ENCODE measurements at regions not wholly inside any gene's neighbourhood (a gene's known extent, or its start where the extent isn't known, plus 50 kb on each side); places are given as distances from the start of the nearest gene placed in this dataset.

DNA sequence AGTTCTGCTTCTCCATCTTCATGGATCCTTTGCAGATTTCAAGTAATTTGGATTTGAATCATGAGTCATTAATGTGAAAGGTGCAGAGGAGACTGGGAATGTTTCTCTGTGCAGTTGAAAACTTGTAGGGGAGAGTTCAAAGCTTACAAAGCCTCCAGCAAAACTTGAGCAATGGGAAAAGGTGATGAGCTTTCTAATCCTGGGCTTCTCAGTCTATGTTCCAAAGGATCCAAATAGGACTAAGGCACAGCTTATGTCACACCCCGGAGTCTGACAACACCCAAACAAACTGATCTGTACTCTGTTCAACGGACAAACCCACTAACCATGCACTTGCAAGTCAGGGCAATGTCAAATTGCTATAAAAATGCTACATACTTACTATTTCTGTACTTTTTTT lies 134.8 kb downstream of the DUSP6 start:
- Histone ChIP-seq H3K36me3 (no peaks in the 10 kb centered on the region), H3K4me3 (ENCODE audit: low read depth, low read length) (no peak overlapping the region), H3K27me3 (no peaks in the 10 kb centered on the region), H3K4me1 (no peaks in the 10 kb centered on the region), H3K9me3 (no peaks in the 10 kb centered on the region)
- no peak for DNase-seq
- TF ChIP-seq CTCF (IDR thresholded peaks at IDR 0.05; ENCODE audit: low read depth, low read length), result no peak

DNA sequence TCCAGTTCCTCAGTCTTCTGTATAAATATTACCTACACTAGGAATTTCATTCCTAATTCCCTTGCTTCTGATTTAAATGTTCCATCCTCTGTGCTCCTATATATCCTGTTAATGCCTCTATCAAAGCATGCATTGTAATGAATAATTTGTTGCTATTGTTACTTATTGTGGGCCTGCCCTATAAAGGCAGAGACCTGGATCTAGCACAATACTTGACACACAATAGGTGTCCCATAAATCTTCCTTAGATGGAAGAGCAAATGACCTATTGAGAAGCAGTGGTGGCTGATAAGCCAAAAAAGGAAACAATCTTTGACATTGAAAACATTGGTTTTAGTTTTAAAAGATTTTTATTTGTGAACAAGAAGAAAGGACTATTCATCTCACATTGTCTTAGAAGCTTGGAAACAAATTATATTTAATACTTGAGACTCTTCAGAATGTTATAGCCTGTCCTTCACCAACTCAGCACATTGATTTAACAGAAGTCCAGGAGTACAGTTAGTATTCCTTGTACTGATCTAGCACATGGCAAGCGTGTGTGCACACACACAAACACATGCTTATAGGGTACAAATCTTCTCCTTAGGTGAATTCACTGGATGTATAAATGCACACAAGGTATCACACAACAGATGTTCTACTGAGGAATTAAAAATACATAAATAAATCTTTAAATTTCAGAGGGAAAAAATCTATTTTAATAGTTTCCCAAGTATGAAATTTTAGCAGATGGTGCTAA lies 135.9 kb downstream of the DUSP6 start:
- no peak overlapping the region for H3K4me3 ChIP-seq (ENCODE audit: low read depth, low read length)
- no peak for DNase-seq
- no peaks in the 10 kb centered on the region for H3K36me3 ChIP-seq
- H3K9me3 ChIP-seq, result no peaks in the 10 kb centered on the region
- no peaks in the 10 kb centered on the region for H3K4me1 ChIP-seq
- no peaks in the 10 kb centered on the region for H3K27me3 ChIP-seq
- no peak for TF ChIP-seq CTCF (IDR thresholded peaks at IDR 0.05; ENCODE audit: low read depth, low read length)

- H3K9me3 ChIP-seq, result no peaks in the 10 kb centered on the region
- H3K4me3 ChIP-seq (ENCODE audit: low read depth, low read length), result no peak overlapping the region
- no peak for DNase-seq
- H3K4me1 ChIP-seq, result no peaks in the 10 kb centered on the region
- H3K27me3 ChIP-seq, result no peaks in the 10 kb centered on the region
- no peak for TF ChIP-seq CTCF (IDR thresholded peaks at IDR 0.05; ENCODE audit: low read depth, low read length)
- H3K36me3 ChIP-seq, result no peaks in the 10 kb centered on the region
These were observed 137.1 kb downstream of the DUSP6 start for GRCh38 chr12:89215196-89215595.

DNA sequence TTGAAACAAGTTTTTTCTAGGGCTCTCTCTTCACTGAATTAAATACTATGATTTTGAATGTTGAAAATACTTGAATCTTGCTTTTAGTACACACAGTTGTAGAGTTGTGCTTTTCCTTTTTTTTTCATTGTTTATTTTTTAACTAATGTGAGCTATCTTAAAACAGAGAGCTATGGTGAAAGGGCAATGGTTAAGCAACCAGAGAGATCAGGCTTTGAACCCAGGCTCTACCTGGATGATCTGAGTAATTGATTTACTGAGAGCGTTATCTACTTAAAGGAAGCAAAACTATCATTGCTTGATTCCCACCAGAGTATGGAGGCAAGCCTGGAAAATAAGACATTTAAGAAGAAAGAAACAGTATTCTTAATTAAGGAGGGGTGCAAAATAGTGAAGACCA lies 138.6 kb downstream of the DUSP6 start:
- no peaks in the 10 kb centered on the region for H3K27me3 ChIP-seq
- no peak for TF ChIP-seq CTCF (IDR thresholded peaks at IDR 0.05; ENCODE audit: low read depth, low read length)
- DNase-seq, result no peak
- no peaks in the 10 kb centered on the region for H3K9me3 ChIP-seq
- no peak overlapping the region for H3K4me3 ChIP-seq (ENCODE audit: low read depth, low read length)
- no peaks in the 10 kb centered on the region for H3K36me3 ChIP-seq
- peaks cover 9% of the 10 kb centered on the region for H3K4me1 ChIP-seq

- no peak for DNase-seq
- H3K4me1 ChIP-seq, result peaks cover 11% of the 10 kb centered on the region
- H3K9me3 ChIP-seq, result no peaks in the 10 kb centered on the region
- TF ChIP-seq CTCF (IDR thresholded peaks at IDR 0.05; ENCODE audit: low read depth, low read length), result no peak
- no peaks in the 10 kb centered on the region for H3K36me3 ChIP-seq
- no peaks in the 10 kb centered on the region for H3K27me3 ChIP-seq
- no peak overlapping the region for H3K4me3 ChIP-seq (ENCODE audit: low read depth, low read length)
These were observed 139.2 kb downstream of the DUSP6 start for GRCh38 chr12:89213139-89213538.

- Histone ChIP-seq H3K27me3 (no peaks in the 10 kb centered on the region), H3K36me3 (no peaks in the 10 kb centered on the region), H3K9me3 (no peaks in the 10 kb centered on the region), H3K4me1 (peaks cover 11% of the 10 kb centered on the region), H3K4me3 (ENCODE audit: low read depth, low read length) (no peak overlapping the region)
- DNase-seq, result no peak
- TF ChIP-seq CTCF (IDR thresholded peaks at IDR 0.05; ENCODE audit: low read depth, low read length), result no peak
These were observed 139.9 kb downstream of the DUSP6 start for GRCh38 chr12:89212339-89212771.
